ENCODE measurements at regions not wholly inside any gene's neighbourhood (a gene's known extent, or its start where the extent isn't known, plus 50 kb on each side); places are given as distances from the start of the nearest gene placed in this dataset.
"Not testable (repeated sequence)": the region's sequence is repeated elsewhere in the genome, so short reads cannot be mapped to it uniquely, and the experiment has no call there.

DNA sequence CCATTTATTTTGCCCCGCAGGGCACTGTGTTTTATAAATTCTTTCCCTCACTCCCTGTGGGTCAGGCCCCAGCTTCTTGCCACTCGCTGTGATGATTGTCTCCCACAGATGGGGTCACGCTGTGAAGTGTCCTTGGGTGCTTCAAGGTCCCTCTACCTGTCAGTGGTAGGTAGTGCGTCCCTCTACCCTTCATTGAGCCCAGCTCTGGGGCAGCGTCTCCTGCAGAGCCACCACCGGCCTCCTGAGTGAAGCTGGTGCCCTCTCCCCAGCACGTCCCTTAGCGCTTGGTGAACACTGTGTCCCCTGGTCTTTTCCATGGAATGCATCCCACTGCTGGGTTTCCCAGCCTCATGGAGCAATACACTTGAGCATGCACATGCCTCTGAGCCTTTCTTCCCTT is 108.2 kb downstream of the NRN1 start:
- no peak for DNase-seq (ENCODE audit: low read depth in 3 of 3, low spot score in 2 of 3)

DNA sequence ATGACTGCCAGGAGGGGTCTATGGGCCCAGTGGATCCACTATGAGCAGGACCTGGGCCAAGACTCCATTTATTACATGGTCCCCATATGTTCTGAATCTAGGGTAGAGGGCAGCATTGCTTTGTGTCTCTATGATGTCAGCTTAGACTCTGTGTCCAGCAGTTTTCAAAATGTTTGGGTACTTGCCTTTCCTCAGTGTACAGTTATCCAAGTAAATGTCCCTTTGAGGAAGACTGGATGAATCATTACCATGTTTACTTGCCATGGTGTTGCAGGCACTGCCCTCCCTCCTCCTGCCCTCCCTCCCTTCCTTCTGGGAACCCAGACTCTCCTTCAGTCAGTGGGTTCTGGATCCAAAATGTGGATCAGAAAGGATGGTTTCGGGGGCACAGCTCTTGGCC is 108.6 kb downstream of the NRN1 start:
- no peak for DNase-seq (ENCODE audit: low read depth in 3 of 3, low spot score in 2 of 3)

DNA sequence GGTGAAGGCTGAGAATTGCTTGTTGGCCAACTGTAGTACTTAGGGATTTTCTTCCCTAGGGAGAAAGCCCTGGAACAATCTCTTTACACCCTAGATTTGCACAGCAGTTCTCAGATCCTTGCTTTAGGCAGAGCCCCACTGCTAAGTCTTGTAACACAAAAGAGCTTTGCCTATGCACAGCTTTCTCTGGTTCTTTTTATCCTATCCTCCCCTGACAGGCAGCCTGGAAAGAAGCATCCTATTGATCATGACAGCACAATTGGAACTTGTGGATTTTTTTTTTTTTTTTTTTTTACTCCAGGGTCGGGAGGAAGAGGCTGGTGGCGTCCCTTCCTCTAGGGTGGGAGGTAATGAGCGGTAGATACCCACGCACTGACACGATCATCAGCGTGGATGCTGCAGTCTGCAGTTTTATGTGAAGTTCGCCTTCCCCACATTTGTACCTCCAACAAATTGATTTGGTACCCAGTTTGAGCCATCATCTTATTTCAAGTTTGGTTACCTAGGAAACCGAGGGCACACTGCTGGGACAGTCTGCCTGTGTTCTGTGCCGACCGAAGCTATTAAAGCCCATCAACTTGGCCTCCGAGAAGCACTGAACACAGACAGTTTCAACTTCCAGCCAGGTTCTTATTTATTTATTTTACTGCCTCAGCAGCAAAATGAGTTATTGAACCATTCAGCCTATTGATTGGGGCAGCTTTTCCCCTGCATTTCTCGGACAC is 110.1 kb downstream of the NRN1 start:
- no peak for DNase-seq (ENCODE audit: low read depth in 3 of 3, low spot score in 2 of 3)

DNA sequence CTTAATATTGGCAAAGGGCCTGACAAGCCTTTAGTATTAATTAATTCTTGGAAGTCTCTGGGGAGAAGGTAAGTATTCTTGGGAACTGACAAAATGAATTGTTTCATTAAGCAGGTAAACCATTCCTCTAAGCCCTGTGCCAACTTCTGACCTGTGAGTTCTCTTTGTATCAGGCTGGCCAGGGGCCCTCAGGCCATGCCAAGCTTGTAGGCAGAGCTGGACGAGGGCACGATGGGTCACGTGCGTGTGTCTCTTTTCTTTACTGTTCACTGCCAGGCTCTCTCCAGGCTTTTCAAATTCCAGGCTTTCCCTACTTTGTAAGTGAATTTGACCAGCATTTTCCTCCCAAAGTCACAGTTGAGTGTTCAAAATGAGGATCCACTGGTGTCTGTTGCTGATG is 112.4 kb downstream of the NRN1 start:
- no peak for DNase-seq (ENCODE audit: low read depth in 3 of 3, low spot score in 2 of 3)

DNA sequence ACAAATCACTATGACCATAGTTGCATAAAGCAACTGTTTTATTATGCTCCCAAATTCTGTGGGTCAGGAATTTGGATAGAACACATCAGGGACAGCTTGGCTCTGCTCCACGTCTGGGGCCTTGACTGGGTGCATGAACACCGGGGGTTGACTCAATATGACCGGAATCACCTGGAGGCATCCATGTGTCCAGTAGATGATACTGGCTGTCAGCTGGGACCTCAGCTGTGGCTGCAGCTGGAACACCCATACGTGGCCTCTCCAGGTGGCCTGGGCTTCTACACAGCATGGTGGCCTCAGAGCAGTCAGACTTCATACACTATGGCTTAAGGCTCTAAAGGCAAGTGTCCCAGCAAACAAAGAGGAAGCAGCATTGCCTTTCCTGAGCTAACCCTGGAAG is 113.4 kb downstream of the NRN1 start:
- DNase-seq (ENCODE audit: low read depth in 3 of 3, low spot score in 2 of 3), result no peak

DNA sequence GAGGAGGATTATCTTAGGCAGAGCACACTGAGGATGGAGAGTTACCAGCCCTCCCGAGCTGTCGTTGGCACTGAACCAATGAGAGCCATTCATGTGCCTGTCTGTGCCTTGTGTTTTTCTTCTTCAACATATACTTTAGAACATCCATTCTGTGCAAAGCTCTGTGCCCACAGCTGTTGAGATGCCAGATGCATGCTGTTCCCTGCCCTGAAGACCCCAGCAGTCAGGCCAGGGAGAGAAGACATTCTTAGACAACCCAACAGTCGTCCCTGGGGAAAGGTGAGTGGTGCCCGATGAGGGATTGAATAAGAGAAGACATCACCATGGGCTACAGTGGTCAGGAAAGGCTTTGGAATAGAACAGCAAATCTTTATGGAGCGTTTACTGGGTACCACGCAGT is 114.1 kb downstream of the NRN1 start:
- no peak for DNase-seq (ENCODE audit: low read depth in 3 of 3, low spot score in 2 of 3)

DNA sequence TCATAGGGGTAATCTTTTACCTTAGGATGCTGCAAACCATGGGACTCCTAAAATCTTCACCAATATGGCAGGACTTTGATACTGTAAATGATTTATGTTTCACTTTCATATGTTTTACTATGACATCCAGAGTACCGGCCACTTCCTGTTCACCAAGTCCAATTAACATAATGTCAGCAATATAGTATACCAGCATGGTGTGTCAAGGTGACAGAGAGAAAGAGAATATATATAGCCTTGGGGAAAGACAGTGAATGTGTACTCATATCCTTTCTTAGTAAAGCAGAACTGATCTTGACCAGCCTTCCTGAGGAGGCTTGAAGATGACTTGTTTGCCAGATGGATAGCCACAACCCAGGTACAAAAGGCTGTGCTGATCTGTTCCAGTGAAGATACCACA is 127.9 kb downstream of the NRN1 start:
- no peak for DNase-seq (ENCODE audit: low read depth in 3 of 3, low spot score in 2 of 3)

DNA sequence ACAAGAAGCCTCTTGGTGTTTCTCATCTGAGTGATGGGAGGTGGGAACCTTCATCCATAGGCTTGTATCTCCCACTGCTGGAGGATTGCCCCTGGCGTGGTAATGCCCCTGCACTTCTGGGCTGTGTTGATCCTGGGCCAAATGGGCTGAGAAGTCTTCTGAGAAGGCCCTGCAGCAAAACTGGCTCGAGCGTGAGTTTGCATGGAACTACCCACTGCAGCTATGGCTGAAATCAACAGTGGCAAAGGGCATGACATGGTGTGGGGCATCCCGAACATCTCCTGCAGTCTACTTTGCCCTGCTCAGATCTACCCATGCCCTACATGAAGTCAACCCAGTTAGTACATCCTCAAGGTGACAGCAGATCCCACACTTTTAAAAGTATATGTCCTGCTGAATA is 130.6 kb downstream of the NRN1 start:
- DNase-seq (ENCODE audit: low read depth in 3 of 3, low spot score in 2 of 3), result no peak

DNA sequence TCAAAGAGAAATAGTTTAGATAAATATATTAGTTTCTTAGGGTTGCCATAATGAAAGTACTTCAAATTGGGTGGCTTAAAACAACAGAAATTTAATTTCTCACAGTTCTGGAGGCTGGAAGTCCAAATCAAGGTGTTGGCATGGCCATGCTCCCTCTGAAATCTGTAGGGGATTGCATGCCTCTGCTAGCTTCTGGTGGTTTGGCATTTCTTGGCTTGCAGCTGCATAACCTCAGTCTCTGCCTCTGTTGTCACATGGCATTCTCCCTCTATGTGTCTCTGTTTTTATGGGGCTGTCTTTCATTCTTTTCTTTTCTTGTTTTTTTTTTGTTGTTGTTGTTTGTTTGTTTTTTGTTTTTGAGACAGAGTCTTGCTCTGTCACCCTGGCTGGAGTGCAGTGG is 132.7 kb downstream of the NRN1 start:
- DNase-seq (ENCODE audit: low read depth in 3 of 3, low spot score in 2 of 3), result not testable (repeated sequence)

DNA sequence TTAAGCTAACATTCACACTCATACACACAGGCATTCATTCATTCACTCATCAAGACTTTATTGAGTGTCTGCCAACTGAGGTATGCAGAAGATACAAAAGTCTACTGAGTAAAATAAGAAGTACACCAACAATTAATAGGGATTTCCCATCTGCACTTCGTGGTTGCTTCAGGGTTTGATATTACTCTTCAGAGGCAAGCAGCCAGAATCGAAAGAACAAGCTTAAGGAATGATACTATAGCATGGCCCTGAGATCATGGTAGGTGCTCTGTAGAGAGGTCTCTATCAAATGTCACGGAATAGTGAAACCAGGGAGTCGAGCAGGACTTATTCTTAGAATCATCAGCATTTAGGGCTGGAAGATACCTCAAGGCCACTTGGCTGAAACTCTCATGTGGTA is 135.4 kb downstream of the NRN1 start:
- DNase-seq (ENCODE audit: low read depth in 3 of 3, low spot score in 2 of 3), result no peak

DNA sequence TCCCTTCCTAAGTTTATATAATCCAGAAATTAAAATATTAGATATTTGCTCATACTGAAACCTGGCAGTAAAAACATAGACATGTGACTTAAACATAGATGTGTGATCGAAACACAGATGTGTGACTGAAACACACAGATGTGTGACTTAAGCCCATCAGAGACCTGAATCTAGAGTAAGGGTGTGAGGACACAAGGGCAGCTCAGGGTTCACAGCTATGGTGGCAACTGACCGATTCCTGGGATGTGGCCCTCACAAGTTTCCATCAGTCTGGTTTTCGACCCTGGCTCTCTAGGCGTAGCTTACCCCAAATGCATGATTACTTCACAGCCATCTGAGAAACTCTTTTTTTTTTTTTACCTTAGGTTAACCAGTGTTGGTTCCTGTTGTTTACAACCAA is 137.0 kb downstream of the NRN1 start:
- no peak for DNase-seq (ENCODE audit: low read depth in 3 of 3, low spot score in 2 of 3)

DNA sequence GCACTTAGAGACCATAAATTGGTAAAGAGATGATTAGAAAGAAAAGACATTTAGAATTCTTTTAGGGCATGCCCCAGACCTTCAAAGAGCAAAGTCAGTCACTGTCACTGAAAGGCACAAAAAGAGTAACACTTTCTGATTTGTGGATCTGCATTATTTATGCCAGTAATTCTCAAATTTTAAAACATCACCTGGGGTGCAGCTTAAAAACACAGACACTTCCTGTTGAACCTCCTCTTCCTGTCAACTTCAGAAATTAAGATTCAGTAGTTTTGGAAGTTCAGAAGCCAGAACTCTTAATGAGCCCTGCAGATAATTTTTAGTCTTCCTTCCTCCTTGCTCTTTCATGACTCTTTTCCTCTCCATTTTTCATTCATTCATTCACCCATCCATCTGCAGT is 137.5 kb downstream of the NRN1 start:
- no peak for DNase-seq (ENCODE audit: low read depth in 3 of 3, low spot score in 2 of 3)

DNA sequence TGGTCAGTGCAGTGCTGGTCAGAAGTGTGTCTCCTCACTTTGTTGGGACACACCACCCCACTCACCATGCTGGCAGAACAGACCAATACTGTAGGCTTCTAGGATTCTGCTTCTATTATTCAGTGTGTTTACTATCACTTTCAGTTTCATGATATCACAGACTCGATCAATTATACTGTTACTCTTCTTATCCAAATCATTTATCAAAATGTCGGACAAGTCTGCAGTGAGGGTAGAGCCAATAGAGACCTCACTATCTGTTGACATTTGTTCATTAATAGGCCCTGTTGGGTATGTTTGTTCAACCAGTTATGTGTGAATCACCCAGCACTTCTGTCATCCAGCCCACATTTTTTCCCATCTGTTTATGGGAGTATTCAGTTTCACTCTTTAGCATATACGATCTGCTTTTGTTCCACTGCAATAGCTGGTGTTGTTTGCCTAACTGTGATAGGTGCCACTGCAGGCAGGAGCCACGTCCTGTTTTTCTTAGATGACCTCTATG is 140.1 kb downstream of the NRN1 start:
- DNase-seq (ENCODE audit: low read depth in 3 of 3, low spot score in 2 of 3), result peak in 2 of 3 donors; percentile 31 to 44

DNA sequence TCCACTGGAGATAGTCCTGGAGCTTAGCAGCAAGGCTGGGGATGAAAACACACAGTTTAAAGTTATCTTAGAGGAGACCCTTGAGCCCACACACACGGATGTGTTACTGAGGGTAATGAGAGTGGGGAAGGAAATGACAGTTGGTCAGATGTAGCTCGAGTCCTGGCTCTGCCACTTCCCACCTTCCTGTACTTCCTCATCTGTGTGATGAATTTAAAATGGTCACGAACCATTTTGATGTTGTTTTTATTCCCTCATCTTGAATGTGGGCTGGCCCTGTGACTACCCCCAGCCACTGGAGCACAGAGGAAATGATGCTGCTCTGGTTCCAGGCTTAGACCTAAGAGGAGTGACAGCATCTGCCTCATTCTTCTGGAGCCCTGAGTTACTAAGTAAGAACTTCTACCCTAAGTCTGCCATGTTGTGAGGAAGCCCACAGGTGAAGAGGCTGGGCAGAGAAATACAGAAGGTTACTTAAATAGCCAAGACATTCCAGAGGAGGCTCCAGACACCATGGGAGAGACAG is 141.2 kb downstream of the NRN1 start:
- DNase-seq (ENCODE audit: low read depth in 3 of 3, low spot score in 2 of 3), result no peak

DNA sequence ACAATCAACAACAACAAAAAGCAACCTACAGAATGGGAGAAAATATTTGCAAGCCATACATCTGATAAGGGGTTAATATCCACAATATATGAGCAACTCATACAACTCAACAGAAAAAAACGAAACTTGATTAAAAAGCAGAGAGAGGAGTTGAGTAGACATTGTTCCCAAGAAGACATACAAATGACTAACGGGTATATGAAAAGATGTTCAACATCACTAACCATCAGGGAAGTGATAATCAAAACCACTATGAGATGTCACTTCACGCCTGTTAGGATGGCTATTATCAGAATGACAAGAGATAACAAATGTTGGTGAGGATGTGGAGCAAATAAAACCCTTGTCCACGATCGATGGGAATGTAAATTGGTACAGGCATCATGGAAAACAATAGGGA is 145.9 kb downstream of the NRN1 start:
- DNase-seq (ENCODE audit: low read depth in 3 of 3, low spot score in 2 of 3), result no peak

DNA sequence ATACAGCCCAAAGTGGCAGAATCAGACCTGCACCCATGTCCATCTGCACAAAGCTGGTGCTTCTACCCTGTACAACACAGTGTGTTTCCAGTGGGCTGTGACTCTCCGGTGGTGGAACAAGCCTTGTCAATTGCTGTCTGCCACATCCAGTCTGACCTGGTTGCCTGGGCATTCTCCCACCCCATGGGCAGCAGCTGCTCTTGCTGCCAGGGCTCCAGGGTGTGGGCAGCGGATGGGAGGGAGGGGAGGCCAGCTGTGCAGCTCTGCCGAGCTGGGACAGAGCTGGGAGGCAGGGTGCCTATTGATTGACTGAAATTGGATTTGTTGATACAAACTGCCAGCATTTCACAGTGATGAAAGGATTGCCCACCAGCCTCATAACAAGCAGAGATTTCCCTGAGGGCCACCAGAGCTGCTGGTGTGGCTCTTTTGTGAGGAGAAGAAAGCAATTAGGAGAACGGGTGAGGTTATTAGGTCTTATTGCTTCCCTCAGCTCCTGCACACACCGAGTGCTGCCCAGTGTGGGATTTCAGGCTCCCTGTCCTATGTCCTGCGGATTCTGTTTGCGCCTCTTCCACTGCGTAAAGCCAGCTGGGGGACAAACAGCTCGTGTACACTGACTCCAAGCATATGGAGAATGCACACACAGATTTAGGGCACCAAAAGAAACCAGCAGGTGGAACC is 150.8 kb downstream of the NRN1 start:
- DNase-seq (ENCODE audit: low read depth in 3 of 3, low spot score in 2 of 3), result no peak

DNA sequence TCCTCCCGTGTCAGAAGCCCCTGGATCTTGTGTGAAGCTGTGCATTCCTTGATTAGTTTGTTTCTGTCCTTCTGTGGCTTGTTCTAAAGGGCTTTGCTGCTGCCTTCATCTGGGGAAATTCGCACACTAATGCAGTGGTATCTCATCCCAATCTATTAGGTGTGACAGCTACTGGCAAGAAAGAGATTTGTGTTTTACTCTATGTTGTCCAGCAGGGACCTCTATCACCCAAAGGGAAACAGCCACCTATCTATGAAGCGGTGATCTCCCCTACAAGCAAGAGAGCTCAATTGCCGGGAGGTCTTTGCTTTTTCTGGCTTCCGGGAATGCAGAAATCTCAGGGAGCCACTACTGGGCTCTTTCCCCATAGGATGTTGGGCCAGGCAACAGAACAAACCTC is 151.8 kb downstream of the NRN1 start:
- DNase-seq (ENCODE audit: low read depth in 3 of 3, low spot score in 2 of 3), result no peak

DNA sequence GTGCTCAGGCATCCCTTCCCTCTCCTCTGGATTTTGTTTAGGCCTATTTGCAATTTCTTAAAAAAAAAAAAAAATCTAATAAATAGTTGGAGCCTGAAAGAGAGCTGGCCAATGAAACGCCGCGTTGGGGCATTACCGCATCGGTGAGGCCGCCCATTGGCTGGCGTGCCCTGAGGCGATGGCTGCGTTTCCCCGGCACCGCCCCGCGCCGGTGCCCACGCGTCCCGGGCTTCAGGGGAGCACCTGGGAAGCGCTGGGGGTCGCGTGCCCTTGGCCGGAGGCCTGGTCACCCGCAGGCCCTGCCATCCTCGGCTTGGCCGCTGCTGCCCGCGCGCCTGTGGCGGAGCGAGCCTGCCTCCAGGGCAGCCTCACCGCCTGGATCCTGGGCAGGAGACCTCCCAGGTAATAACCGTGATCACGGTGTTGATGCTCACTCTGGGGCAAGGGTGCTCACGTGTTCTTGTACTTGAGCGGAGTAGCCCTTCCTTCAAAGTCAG is 155.4 kb downstream of the NRN1 start:
- DNase-seq (ENCODE audit: low read depth in 3 of 3, low spot score in 2 of 3), result peak in 2 of 3 donors; percentile 48 to 61

DNA sequence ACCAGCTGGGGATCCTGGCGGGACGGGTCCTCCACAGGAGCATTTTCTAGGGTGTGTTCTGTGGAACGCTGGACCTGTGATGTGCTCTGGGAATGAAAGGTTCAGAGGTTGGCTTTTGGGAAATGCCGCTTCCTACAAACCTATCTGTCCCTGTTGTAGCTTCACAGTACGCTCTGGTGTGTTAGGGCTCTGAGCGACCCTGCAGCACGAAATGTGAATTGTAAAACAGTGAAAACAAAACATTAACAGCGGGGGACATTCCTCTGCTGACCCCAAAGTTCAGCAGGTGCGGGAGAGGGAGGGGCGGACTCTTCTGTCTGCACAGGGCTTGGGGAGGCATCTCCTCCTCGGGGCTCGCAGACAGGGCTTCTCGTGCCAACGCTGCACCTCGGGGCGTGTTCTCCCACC is 155.9 kb downstream of the NRN1 start:
- DNase-seq (ENCODE audit: low read depth in 3 of 3, low spot score in 2 of 3), result peak in 1 of 3 donors; percentile 23

DNA sequence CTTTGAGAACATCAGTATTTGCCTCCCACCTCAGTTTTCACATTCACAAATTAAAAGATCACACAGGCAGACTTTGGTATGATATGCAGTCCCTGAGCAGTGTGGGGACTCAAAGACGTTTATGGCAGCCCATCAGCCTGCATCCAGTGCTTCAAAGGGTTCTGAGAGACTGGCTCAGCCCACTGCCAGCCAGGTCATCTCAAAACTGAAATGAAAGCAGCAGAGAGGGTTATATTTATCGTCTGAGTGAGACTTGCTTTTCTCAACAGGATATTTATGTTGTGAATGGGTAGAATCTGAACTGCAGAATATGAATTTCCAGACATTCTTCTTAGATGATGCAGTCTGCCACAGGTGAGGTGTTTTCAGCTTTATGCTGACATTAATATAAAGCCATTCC is 159.8 kb downstream of the NRN1 start:
- no peak for DNase-seq (ENCODE audit: low read depth in 3 of 3, low spot score in 2 of 3)

DNA sequence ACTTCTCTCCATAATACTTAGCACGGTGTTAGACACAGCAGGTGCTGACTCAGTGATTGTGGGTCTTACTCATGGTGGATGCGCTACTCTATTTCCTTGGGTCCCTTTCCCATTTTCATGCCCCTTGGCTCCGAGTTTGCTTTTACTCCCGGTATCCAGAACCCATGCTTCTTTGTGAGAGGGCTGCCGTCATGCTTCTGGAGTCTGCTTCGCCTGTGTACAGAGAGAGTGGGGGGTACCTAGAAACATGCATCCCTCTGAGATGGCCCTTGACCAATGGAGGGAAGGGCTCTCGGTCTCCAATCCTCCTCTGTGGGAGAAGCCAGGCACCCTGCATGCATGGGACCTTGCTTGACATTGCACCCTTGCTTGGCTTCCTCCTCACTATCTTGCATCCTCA is 160.4 kb downstream of the NRN1 start:
- DNase-seq (ENCODE audit: low read depth in 3 of 3, low spot score in 2 of 3), result no peak

DNA sequence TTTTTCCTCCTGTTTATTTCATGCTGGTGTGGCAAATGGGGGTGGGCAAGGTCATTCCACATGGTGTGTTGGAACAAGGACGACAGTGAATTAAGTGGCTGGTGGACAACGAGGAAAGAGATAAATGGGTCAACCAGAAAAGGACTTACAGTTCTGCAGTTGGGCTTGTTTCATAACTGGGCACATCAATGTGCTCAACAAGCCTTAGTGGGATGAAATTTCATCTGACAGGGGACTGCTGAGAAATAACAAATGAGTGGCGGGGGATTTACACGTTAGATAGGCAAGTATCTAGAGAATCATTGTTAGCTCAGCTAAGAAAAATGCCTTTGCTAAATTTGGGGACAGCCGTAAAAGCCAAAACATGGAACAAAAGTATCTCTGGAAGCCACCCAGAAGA is 163.6 kb downstream of the NRN1 start:
- DNase-seq (ENCODE audit: low read depth in 3 of 3, low spot score in 2 of 3), result no peak
